Pancreas (tissue), 10 donors: ENCODE measurements at regions not wholly inside any gene's neighbourhood (a gene's known extent, or its start where the extent isn't known, plus 50 kb on each side); places are given as distances from the start of the nearest gene placed in this dataset.

Experiments used
- ATAC-seq, 4 donors: fragments of 200-7000 bp; cut with Tn5 transposase; one replicate each; pipeline versions ENCODE4 v1.8.0 to v1.9.1; 2020; ENCODE audit warnings: mild to moderate bottlenecking in 4 of 4, moderate library complexity in 4 of 4
- DNase-seq, 6 donors: peaks; one replicate each; pipeline ENCODE4 v3.0.0-alpha.2; 2020
- FAIRE-seq: peaks from 2 replicates; lab custom pipeline; 2012; peaks lifted over from hg19 to GRCh38; lab: Jason Lieb, UNC
- H3K27ac ChIP-seq, 4 donors: fragments of 200-600 bp; sonication (generic); 1 replicate in 3 of 4; 2 replicates in 1 of 4; pipeline versions ENCODE4 v1.5.0 to v1.8.0; 2020
- H3K27me3 ChIP-seq, 4 donors: fragments of 200-600 bp; one replicate each; pipeline ENCODE4 v1.8.0; 2021
- H3K36me3 ChIP-seq, 3 donors: fragments of 200-600 bp; sonication (generic) in 1 of 3; one replicate each; pipeline versions ENCODE4 v1.5.0 to v1.8.0; 2020 to 2021
- H3K4me1 ChIP-seq, 3 donors: fragments of 200-600 bp; one replicate each; pipeline ENCODE4 v1.8.0; 2021
- H3K4me3 ChIP-seq, 4 donors: fragments of 200-600 bp; sonication (generic) in 2 of 4; one replicate each; pipeline versions ENCODE4 v1.5.0 to v1.8.0; 2020 to 2021
- H3K9me3 ChIP-seq, 4 donors: fragments of 200-600 bp; one replicate each; pipeline ENCODE4 v1.8.0; 2021
- WGBS, 2 donors: extraction: QIAGEN DNeasy Blood & Tissue Kit; methylation state at CpG; one replicate each; pipeline ENCODE4 v1.1.7; 2013; 5-methylcytosine and 5-hydroxymethylcytosine counted together
- intact Hi-C, 3 donors: fragments of 100-400 bp; cut with DNase I; formaldehyde crosslinking; loops; one replicate each; pipeline versions ENCODE4 v1.11.1 to v1.14.2; 2022
- TF ChIP-seq, protein P1 (sequence below), 4 donors: fragments of 200-600 bp; sonication (generic) in 3 of 4; IDR thresholded peaks; one replicate each; pipeline versions ENCODE4 v1.5.0 to v1.8.0; 2021; ENCODE audit warnings: antibody characterized with exemption in 4 of 4
- donor health status: healthy with polysubstance abuse.
- donor health status: DM: no; HTN: no; CAD: no; lungs with moderate emphysema.
- donor health status: DM: no; HTN: no; CAD: no.
- donor health status: control.
- donor health status: control.
- donor health status: Bipolar disorder and iron deficiency.
- donor health status: DM: yes; HTN: yes; CAD: no.
- donor health status: DM: no; HTN: no; CAD: no.
- donor health status: DM: no; HTN: no; CAD: no.
- donor health status: DM: yes; HTN: yes; CAD: no.

DNA sequence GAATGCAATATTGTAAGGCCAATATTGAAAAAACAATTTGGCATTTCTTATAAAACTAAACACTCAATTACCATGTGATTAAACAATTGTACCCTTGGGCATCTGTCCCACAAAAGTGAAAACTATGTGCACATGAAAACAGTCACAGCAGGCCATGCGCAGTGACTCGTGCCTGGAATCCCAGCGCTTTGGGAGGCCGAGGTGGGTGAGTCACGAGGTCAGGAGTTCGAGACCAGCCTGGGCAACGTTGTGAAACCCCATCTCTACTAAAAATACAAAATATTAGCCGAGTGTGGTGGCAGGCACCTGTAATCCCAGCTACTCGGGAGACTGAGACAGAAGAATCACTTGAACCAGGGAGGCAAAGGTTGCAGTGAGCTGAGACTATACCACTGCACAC, 343.7 kb downstream of the DMRTA1 start:
- Histone ChIP-seq H3K27ac (no peak overlapping the region), H3K4me3 (no peak overlapping the region), H3K36me3 (no peaks in the 10 kb centered on the region), H3K4me1 (no peaks in the 10 kb centered on the region), H3K9me3 (no peaks in the 10 kb centered on the region), H3K27me3 (no peaks in the 10 kb centered on the region)
- no peak for FAIRE-seq
- intact Hi-C loops = no loop called here
- TF ChIP-seq, protein P1, sequence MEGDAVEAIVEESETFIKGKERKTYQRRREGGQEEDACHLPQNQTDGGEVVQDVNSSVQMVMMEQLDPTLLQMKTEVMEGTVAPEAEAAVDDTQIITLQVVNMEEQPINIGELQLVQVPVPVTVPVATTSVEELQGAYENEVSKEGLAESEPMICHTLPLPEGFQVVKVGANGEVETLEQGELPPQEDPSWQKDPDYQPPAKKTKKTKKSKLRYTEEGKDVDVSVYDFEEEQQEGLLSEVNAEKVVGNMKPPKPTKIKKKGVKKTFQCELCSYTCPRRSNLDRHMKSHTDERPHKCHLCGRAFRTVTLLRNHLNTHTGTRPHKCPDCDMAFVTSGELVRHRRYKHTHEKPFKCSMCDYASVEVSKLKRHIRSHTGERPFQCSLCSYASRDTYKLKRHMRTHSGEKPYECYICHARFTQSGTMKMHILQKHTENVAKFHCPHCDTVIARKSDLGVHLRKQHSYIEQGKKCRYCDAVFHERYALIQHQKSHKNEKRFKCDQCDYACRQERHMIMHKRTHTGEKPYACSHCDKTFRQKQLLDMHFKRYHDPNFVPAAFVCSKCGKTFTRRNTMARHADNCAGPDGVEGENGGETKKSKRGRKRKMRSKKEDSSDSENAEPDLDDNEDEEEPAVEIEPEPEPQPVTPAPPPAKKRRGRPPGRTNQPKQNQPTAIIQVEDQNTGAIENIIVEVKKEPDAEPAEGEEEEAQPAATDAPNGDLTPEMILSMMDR (IDR thresholded peaks at IDR 0.05) = no peak
- ATAC-seq = no peak
- 59 to 65% methylated on average over 9 of the region's 9 CpGs for WGBS, 2 donors
- no peak for DNase-seq

DNA sequence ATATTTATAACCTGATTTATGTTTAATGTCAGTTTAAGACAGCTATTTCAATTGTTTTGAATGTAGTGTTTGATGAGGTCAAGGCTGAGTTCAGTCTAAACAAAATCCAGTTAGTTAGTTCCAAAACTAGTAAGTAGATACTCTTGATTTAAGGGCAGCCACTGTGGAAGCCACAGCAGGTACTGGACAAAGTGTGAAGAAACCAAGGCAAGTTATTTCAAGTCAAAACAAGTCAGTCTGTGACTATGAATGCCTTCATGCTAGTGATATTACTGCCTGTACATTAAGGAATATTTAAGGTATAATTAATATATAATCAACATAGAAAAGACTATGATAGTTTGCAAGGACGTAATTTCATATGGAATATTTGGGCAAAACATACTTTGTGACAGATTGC, 362.3 kb downstream of the DMRTA1 start:
- H3K9me3 ChIP-seq = no peaks in the 10 kb centered on the region

DNA sequence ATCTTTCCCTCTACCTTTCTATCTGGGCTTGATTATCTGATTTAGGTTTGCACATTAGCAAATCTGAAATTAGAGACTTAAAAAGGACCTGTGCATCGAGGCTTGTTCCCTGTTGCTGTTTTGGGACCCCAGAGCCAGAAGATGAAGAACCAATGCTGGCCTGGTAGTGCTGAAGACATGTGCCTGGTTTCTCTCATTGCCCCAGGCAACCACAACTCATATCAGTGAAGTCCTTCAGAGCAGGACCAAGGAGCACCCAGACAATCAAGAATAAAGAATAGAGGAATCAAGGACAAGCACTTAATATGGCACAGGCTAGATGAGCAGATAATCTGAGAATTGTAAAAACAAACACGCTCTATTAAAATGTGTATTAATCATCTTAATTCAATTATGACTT, 362.7 kb downstream of the DMRTA1 start:
- FAIRE-seq = no peak
- Histone ChIP-seq H3K4me1 (no peaks in the 10 kb centered on the region), H3K27ac (no peak overlapping the region), H3K36me3 (no peaks in the 10 kb centered on the region), H3K27me3 (no peaks in the 10 kb centered on the region), H3K4me3 (no peak overlapping the region), H3K9me3 (no peaks in the 10 kb centered on the region)
- no peak for ATAC-seq
- TF ChIP-seq, protein P1 (IDR thresholded peaks at IDR 0.05) = no peak
- DNase-seq = no peak
- 52% methylated on average over 2 of the region's 2 CpGs for WGBS, 2 donors
- intact Hi-C loops = no loop called here

More for the DNA sequence above, 362.3 kb downstream of the DMRTA1 start:
- Histone ChIP-seq H3K27me3 (no peaks in the 10 kb centered on the region), H3K4me1 (no peaks in the 10 kb centered on the region), H3K4me3 (no peak overlapping the region), H3K36me3 (no peaks in the 10 kb centered on the region), H3K27ac (no peak overlapping the region)
- ATAC-seq = no peak
- WGBS, 2 donors = 21 to 37% methylated on average over 1 of the region's 1 CpG
- TF ChIP-seq, protein P1 (IDR thresholded peaks at IDR 0.05) = no peak
- no peak for DNase-seq
- intact Hi-C loops = no loop called here
- no peak for FAIRE-seq

DNA sequence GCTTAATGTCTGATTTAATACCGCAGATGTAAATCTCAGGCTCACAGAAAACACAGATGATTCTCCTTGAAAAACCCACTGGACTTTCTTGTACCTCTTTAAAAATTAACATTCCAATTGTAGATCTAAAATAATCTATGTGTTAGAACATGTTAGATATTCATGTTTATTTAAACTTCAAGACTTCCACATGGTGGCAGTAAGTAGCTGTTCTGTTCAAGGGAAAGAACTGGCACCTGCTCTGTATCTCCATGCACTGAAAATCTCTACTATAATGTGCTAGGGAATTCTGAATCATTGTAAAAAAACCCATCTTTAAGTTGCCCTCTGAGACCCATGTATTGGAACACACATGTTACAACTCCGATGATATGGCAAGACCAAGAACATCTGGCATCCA, 366.9 kb downstream of the DMRTA1 start:
- ATAC-seq = no peak

DNA sequence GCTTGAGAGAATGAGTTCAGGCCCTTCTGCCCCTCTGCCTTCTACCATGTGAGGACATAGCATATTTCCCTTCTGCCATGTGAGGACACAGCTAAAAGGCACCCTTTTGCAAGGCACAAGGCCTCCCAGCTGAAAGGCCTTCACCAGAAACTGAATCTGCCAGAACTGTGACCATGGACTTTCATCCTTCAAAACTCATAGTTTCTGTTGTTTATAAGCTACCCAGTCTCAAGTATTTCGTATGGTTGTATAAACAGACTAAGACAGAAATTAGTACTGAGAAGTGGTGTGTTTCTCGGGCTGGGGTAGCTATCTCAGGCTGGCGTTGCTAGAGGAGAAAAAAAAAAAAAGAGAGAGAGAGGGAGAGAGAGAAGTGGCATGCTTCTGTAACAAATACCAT, 368.6 kb downstream of the DMRTA1 start:
- Histone ChIP-seq H3K27me3 (no peaks in the 10 kb centered on the region), H3K27ac (no peak overlapping the region), H3K4me1 (no peaks in the 10 kb centered on the region), H3K4me3 (no peak overlapping the region), H3K9me3 (peaks cover 0 to 3% (median 0%) of the 10 kb centered on the region in 4 donors), H3K36me3 (no peaks in the 10 kb centered on the region)
- TF ChIP-seq, protein P1 (IDR thresholded peaks at IDR 0.05) = no peak
- WGBS, 2 donors = 25 to 36% methylated on average over 3 of the region's 3 CpGs
- ATAC-seq = no peak
- FAIRE-seq = no peak
- no peak for DNase-seq
- intact Hi-C loops = no loop called here

More for the DNA sequence above, 366.9 kb downstream of the DMRTA1 start:
- intact Hi-C loops = no loop called here
- Histone ChIP-seq H3K36me3 (no peaks in the 10 kb centered on the region), H3K9me3 (peaks cover 0 to 3% (median 0%) of the 10 kb centered on the region in 4 donors), H3K27ac (no peak overlapping the region), H3K4me1 (no peaks in the 10 kb centered on the region), H3K4me3 (no peak overlapping the region), H3K27me3 (no peaks in the 10 kb centered on the region)
- TF ChIP-seq, protein P1 (IDR thresholded peaks at IDR 0.05) = no peak
- DNase-seq (no peak), FAIRE-seq (no peak)
- 71 to 77% methylated on average over 2 of the region's 2 CpGs for WGBS, 2 donors
